Ishikawa (cell line): ENCODE measurements at regions not wholly inside any gene's neighbourhood (a gene's known extent, or its start where the extent isn't known, plus 50 kb on each side); places are given as distances from the start of the nearest gene placed in this dataset.

Experiments used
- CEBPB ChIP-seq: IDR thresholded peaks from 2 replicates; pipeline ENCODE4 v1.6.1; 2012
- EP300 ChIP-seq: IDR thresholded peaks from 2 replicates; pipeline ENCODE4 v1.6.1; 2012; ENCODE audit warnings: borderline replicate concordance
- RAD21 ChIP-seq: IDR thresholded peaks from 2 replicates; pipeline ENCODE4 v1.6.1; 2012; ENCODE audit warnings: low read depth
- TAF1 ChIP-seq: IDR thresholded peaks from 2 replicates; pipeline ENCODE4 v1.6.1; 2012; ENCODE audit warnings: low read depth, mild to moderate bottlenecking
- TCF12 ChIP-seq: IDR thresholded peaks from 2 replicates; pipeline ENCODE4 v1.6.1; 2012; ENCODE audit warnings: low read depth
- ZBTB7A ChIP-seq: IDR thresholded peaks from 2 replicates; pipeline ENCODE4 v1.6.1; 2012; ENCODE audit warnings: low read depth
- TF ChIP-seq, protein P1 (sequence below): IDR thresholded peaks from 2 replicates; pipeline ENCODE4 v1.6.1; 2012
- TF ChIP-seq, protein P2 (sequence below): IDR thresholded peaks from 2 replicates; pipeline ENCODE4 v1.6.1; 2012; ENCODE audit warnings: low read depth, mild to moderate bottlenecking

DNA sequence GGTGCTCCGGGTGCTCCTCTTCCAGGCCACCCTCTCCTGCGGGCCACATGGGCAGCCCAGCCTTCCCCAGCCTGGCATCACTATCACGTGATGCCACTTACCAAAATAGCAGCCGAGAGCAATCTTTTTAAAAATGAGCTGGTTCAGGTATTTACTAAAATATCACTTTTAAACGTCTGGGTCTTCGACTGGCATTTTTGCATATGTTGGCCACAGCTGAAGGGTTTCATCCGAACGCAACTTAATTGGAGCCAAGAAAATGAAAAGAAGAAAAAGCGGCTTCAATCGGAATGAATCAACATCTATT is 94.6 kb upstream of the ANO1 start:
- TF ChIP-seq TAF1 (no peak), RAD21 (no peak), CEBPB (no peak), EP300 (no peak), ZBTB7A (no peak), TCF12 (no peak)
- TF ChIP-seq, protein P1, sequence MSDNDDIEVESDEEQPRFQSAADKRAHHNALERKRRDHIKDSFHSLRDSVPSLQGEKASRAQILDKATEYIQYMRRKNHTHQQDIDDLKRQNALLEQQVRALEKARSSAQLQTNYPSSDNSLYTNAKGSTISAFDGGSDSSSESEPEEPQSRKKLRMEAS: no peak
- TF ChIP-seq, protein P2, sequence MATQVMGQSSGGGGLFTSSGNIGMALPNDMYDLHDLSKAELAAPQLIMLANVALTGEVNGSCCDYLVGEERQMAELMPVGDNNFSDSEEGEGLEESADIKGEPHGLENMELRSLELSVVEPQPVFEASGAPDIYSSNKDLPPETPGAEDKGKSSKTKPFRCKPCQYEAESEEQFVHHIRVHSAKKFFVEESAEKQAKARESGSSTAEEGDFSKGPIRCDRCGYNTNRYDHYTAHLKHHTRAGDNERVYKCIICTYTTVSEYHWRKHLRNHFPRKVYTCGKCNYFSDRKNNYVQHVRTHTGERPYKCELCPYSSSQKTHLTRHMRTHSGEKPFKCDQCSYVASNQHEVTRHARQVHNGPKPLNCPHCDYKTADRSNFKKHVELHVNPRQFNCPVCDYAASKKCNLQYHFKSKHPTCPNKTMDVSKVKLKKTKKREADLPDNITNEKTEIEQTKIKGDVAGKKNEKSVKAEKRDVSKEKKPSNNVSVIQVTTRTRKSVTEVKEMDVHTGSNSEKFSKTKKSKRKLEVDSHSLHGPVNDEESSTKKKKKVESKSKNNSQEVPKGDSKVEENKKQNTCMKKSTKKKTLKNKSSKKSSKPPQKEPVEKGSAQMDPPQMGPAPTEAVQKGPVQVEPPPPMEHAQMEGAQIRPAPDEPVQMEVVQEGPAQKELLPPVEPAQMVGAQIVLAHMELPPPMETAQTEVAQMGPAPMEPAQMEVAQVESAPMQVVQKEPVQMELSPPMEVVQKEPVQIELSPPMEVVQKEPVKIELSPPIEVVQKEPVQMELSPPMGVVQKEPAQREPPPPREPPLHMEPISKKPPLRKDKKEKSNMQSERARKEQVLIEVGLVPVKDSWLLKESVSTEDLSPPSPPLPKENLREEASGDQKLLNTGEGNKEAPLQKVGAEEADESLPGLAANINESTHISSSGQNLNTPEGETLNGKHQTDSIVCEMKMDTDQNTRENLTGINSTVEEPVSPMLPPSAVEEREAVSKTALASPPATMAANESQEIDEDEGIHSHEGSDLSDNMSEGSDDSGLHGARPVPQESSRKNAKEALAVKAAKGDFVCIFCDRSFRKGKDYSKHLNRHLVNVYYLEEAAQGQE: no peak
